Inferior parietal cortex (tissue), 1 donor: ENCODE measurements at regions not wholly inside any gene's neighbourhood (a gene's known extent, or its start where the extent isn't known, plus 50 kb on each side); places are given as distances from the start of the nearest gene placed in this dataset.

ENCODE experiments used
- DNase-seq: peaks from one replicate; pipeline ENCODE4 v3.0.0-alpha.2; 2016; ENCODE audit errors: extremely low spot score

- no peak for DNase-seq
Observed at GRCh38 chr18:71899707-71900472, 644.3 kb downstream of the CBLN2 start.

GRCh38 chr18:71899183-71899582, 645.0 kb downstream of the CBLN2 start:
- DNase-seq = no peak

GRCh38 chr18:71887509-71887908, 656.6 kb downstream of the CBLN2 start:
- DNase-seq = no peak

DNA sequence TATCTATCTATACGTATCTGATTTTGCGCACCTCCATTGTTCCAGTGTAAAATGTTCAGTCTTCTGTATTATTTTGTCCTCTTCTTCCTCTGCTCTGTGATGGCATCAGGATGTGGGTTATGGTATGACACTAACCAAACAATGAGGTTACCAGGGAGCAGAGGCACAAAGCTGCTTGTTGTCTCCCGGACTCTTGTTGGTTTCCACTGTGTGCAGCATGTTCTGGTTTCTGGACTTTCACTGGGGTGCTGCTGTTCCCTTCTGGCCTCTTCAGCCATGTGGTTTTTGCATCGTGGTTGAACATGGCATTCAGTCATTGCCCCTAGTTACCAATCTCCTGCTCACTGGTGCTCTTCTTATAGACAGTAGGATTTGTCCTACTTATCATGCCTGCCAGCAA, 665.9 kb downstream of the CBLN2 start:
- DNase-seq = no peak

GRCh38 chr18:71873695-71874094, 670.4 kb downstream of the CBLN2 start:
- no peak for DNase-seq

- no peak for DNase-seq
Observed at GRCh38 chr18:71865888-71866287, 678.3 kb downstream of the CBLN2 start.

DNA sequence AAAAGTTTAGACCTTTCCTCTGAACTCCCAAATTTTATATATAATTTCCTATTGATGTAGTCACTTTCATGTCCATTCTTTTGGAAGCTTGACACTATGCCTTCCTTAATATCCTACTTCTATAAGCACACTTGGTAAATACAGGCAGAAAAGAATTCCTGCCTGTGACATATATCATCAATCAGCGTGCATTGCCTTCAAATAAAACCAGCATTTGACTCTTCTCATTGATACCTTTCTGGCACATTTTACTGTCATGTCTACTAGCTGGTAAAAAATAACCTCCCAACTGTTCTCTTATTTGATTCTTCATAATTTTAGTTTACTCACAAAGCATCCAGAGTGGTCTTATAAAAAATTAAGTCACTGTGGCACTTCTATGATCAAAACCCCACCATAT, 693.5 kb downstream of the CBLN2 start:
- no peak for DNase-seq

GRCh38 chr18:71849407-71849806, 694.7 kb downstream of the CBLN2 start:
- DNase-seq = no peak

DNA sequence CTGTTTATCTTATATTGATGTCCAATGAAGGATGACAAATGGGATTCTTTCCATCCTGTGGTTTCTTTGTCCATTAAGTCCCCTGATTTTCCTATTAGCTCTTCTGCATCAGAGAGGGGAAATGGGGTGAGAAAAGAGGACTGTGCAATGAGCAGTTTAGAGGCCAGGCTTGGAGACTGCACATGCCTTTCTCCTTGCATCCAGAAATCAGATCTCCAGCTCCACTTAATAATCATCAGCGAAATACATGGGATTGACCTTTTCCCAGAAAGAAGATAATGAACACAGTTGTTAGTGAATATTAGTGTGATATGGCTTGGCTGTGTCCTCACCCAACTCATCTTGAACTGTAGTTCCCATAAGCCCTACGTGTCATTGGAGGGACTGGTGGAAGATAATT, 697.4 kb downstream of the CBLN2 start:
- no peak for DNase-seq

- no peak for DNase-seq
Observed at GRCh38 chr18:71844814-71845213, 699.3 kb downstream of the CBLN2 start.

- no peak for DNase-seq
Observed at GRCh38 chr18:71842666-71843065, 701.5 kb downstream of the CBLN2 start.

DNA sequence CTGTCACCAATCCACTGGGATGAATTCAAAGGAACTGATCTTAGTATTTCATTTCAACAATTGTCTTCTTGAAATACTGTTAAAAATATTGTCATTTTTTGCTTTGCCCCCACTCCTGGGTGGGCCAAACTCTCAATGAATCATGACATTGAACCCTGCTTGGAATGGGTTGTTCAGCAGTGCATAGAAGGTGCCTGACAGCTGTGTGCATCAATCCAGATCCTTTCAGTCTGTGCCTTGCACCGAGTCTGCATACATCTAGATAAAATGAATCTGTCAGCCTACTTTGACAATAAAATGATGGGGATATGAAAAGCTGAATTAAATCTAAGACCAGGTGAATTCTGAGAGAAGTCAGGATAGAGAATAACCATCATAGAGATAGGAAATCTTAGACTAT, 706.6 kb downstream of the CBLN2 start:
- DNase-seq = no peak

- peak; percentile 5 for DNase-seq
Observed at GRCh38 chr18:71832946-71833617, 711.1 kb downstream of the CBLN2 start.

DNA sequence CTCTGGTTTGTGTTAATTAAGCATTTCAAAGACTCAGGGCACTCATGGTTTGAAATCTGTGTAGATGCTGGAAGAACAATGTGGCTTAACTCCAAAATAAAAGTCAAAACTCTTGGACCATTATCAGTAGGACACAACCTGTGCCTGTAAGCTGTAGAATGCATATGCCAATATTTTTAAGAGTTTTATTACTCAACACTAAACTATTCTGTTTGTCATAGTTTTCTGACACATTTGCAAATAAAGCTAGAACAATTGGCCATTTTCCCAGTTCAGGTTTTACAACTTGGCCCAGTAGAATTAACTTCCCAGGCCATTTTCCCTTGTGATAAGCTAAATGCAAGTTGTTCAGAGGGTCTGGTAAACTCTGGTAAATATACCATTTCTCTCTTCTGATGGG, 713.1 kb downstream of the CBLN2 start:
- DNase-seq = no peak

- no peak for DNase-seq
Observed at GRCh38 chr18:71827301-71827700, 716.8 kb downstream of the CBLN2 start.

DNA sequence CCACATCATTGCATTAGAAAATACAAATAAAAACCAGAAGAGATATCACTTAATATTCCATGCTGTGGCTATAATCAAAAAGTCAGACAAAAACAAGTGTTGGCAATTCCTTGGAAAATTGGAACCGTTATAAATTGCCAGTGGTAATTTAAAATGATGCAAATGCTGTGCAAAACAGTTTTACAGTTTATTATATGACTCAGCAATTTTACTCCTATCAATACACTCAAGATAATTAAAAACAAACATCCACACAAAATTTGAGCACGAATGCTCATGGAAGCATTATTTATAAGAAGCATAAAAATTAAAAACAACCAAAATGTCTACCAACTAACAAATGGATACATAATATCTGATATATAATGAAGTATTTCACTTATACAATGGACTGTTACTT, 728.8 kb downstream of the CBLN2 start:
- no peak for DNase-seq

- no peak for DNase-seq
Observed at GRCh38 chr18:71809711-71810110, 734.4 kb downstream of the CBLN2 start.

DNA sequence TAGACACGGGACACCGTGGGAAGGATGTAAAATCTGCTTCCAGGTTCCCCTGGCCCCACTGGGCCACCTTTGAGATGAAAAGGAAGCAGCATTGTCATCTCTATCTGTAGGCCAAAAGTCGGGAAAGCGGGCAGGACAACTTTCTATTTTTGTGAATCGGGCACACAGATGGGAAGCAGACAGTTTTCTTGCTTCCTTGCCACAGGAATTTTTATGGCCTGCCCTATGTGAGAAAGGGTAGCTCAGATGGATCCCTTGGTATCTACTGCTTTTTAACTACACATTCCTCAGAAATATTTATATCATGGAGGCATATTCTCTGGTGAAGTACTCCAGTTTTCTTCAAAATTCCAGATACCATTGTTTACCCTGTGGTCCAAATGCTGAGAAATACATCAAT, 735.5 kb downstream of the CBLN2 start:
- no peak for DNase-seq

DNA sequence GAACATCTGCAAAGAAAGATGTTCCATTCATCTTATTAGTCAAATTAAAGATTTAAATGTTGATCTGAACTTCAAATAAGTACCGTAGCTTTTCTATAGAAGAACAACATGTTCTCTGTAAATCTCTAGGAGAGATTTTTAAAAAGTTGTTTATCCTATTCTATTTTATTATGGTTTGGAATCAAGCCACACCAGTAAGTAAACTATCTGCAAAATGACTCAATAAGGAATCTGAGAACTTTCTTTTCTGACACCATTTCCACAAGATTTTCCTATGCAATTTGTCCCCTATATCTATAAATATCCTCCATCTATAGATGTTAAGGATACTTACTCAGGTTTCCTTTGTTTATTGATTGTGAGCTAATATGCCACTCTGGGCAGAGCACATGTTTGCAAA, 736.6 kb downstream of the CBLN2 start:
- no peak for DNase-seq

DNA sequence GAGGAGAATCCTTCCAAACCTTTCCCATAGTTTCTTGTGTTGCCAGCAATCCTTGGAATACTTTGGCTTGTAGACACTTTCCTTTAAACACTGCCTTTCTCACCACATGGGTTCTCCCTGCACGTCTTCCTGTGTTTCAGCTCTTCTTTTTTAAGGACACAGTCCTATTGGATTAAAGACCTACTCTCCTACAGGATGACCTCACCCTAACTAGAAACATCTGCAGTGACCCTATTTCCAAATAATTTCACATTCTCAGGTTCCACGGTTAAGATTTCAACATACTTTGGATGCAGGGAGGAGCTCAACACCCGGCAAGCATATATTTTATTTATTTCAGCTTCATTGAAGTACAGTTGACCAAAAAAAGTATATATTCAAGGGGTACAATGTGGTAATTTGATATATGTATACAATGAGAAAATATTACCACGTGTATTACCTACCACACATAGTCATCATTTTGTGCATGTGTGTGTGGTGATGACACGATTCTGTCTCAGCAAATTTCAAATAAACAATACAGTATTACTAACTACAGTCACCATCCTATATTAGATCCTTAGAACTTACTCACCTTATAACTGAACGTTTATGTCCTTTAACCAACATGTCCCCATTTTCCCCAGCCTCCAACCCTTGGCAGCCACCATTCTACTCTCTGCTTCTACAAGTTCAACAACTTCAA, 745.0 kb downstream of the CBLN2 start:
- no peak for DNase-seq

GRCh38 chr18:71797554-71797953, 746.6 kb downstream of the CBLN2 start:
- DNase-seq = no peak

GRCh38 chr18:71784777-71785176, 759.4 kb downstream of the CBLN2 start:
- DNase-seq = no peak

DNA sequence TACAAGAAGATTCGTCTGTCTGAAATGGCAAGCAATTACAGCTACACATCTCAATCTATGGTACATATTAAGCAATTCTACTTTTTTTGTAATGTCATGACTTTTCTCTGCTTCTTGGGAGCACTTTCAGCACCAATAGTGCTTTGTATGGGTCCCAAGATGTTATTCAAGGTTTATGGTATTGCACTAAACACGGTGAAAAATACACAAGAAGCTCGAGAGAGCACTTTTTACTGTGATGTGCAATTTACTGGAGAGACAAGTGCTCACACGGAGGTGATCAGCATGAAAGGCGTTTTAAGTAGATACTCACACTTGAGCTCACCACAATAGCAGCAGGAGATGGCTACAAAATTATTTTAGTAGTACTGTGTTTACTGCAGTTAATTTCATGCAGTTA, 783.6 kb downstream of the CBLN2 start:
- no peak for DNase-seq
